A549 (cell line): ENCODE measurements at regions not wholly inside any gene's neighbourhood (a gene's known extent, or its start where the extent isn't known, plus 50 kb on each side); places are given as distances from the start of the nearest gene placed in this dataset.

Source experiments
- CTCF ChIP-seq: fragments of >200 bp; sonication (Bioruptor Twin); formaldehyde crosslinking; IDR thresholded peaks from 3 replicates; pipeline ENCODE4 v1.5.1; 2016
- JUN ChIP-seq, 2 experiments: fragments of >200 bp; sonication (Bioruptor Twin); formaldehyde crosslinking; IDR thresholded peaks; 2 replicates in 1 of 2; 3 replicates in 1 of 2; pipeline ENCODE4 v1.6.1; 2016 to 2017
- MYC ChIP-seq: IDR thresholded peaks from 2 replicates; pipeline ENCODE4 v1.6.1; 2012; ENCODE audit warnings: mild to moderate bottlenecking, inconsistent platforms, low read length, improper control_type of control experiment, borderline replicate concordance
- POLR2A ChIP-seq: IDR thresholded peaks from 2 replicates; pipeline ENCODE4 v1.6.1; 2012; ENCODE audit warnings: mild to moderate bottlenecking, low read length

- TF ChIP-seq CTCF (no peak), POLR2A (no peak), MYC (no peak), JUN (IDR thresholded peaks at IDR 0.05) (no peak)
These were observed 487.4 kb upstream of the RIOK2 start for GRCh38 chr5:97670447-97670846.
